ENCODE measurements at regions not wholly inside any gene's neighbourhood (a gene's known extent, or its start where the extent isn't known, plus 50 kb on each side); places are given as distances from the start of the nearest gene placed in this dataset.

DNA sequence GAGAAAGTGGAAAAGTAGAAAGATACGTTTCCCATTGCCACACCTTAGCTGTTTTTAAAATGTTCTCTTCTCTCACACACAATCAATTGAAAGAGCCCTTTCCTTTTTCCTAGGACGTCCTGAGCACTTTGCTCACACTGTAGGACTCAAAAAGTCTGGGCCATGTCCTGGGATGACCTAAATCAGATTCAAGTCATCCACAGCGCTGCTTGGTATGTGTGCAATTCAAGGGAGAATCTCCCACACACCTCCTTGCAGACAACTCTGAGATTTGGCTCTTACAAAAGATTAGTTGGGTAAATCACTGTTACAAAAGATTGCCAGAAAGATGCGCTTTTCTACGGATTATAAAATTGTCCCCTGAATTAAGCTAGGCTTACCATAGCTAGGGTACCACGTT, 130.1 kb downstream of the RNASET2 start:
- Histone ChIP-seq H3K4me1 (ENCODE audit: control insufficient read depth in 1 of 2, insufficient read depth in 2 of 2, low read length in 2 of 2) (peaks cover 17 to 18% of the 10 kb centered on the region in 2 donors), H3K4me2 (replicated peaks; ENCODE audit: extremely low read depth, low read length, poor library complexity, severe bottlenecking) (no peak overlapping the region), H3K36me3 (replicated peaks in 1 of 2; ENCODE audit: control insufficient read depth in 1 of 2, insufficient read depth in 2 of 2, low read length in 2 of 2) (no peaks in the 10 kb centered on the region), H3K27me3 (ENCODE audit: control insufficient read depth in 2 of 2, insufficient read depth in 2 of 2, low read length in 2 of 2) (no peaks in the 10 kb centered on the region), H3K27ac (ENCODE audit: low read depth in 1 of 2, low read length in 2 of 2) (no peak overlapping the region), H2AFZ (ENCODE audit: insufficient read depth, low read depth, low read length, poor library complexity, severe bottlenecking) (no peak overlapping the region), H3K9ac (ENCODE audit: insufficient read depth, low read length, poor library complexity, severe bottlenecking) (no peak overlapping the region), H3K79me2 (ENCODE audit: insufficient read depth, low read length) (no peaks in the 10 kb centered on the region), H3K9me3 (replicated peaks in 1 of 2; ENCODE audit: control insufficient read depth in 1 of 2, insufficient read depth in 1 of 2, low read length in 2 of 2) (no peaks in the 10 kb centered on the region), H4K20me1 (ENCODE audit: insufficient read depth, low read length) (no peaks in the 10 kb centered on the region), H3K4me3 (replicated peaks in 1 of 3; ENCODE audit: low read depth in 2 of 3, low read length in 3 of 3) (no peak overlapping the region)
- H3K27ac Mint-ChIP-seq = no peak overlapping the region
- DNase-seq = no peak
- H3K4me1 Mint-ChIP-seq = peaks cover 22% of the 10 kb centered on the region
- no peak overlapping the region for H3K4me3 Mint-ChIP-seq
- WGBS (ENCODE audit: insufficient coverage) = 96% methylated on average over 3 of the region's 6 CpGs
- H3K9me3 Mint-ChIP-seq = peaks cover 0 to 2% (median 0%) of the 10 kb centered on the region in 7 donors
- H3K27me3 Mint-ChIP-seq (ENCODE audit: low read depth in 3 of 3) = peaks cover 2 to 11% (median 3%) of the 10 kb centered on the region in 3 donors
- intact Hi-C loops (cut with micrococcal nuclease) = no loop called here
- peaks cover 0 to 2% of the 10 kb centered on the region in 2 donors for H3K36me3 Mint-ChIP-seq
- TF ChIP-seq, protein P1, sequence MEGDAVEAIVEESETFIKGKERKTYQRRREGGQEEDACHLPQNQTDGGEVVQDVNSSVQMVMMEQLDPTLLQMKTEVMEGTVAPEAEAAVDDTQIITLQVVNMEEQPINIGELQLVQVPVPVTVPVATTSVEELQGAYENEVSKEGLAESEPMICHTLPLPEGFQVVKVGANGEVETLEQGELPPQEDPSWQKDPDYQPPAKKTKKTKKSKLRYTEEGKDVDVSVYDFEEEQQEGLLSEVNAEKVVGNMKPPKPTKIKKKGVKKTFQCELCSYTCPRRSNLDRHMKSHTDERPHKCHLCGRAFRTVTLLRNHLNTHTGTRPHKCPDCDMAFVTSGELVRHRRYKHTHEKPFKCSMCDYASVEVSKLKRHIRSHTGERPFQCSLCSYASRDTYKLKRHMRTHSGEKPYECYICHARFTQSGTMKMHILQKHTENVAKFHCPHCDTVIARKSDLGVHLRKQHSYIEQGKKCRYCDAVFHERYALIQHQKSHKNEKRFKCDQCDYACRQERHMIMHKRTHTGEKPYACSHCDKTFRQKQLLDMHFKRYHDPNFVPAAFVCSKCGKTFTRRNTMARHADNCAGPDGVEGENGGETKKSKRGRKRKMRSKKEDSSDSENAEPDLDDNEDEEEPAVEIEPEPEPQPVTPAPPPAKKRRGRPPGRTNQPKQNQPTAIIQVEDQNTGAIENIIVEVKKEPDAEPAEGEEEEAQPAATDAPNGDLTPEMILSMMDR (IDR thresholded peaks at IDR 0.05) = no peak

DNA sequence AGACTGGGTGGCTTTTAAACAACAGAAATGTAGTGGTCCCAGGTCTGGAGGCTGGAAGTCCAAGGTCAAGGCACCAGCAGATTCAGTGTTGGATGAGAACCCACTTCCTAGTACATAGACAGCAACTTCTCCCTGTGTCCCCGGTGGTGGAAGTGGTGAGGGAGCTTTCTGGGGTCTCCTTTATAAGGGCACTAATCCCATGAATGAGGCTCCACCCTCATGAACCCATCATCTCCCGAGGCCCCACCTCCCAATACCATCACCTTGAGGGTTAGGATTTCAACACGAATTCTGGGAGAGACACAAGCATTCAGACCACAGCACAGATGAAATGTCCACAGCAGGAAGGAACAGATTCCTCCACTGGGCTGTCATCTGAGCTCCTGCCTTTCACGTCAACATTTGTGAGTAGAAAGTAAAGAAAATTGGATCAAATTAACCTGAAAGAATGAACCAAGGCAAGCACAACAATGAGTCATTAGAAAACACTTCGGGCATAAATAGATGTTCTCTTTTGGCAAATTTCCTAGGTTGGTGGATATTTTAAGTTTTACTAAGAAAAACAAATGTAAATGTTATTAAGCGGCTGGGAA, 130.7 kb downstream of the RNASET2 start:
- peaks cover 2 to 9% (median 2%) of the 10 kb centered on the region in 3 donors for H3K27me3 Mint-ChIP-seq (ENCODE audit: low read depth in 3 of 3)
- no peaks in the 10 kb centered on the region for H3K36me3 Mint-ChIP-seq
- H3K27ac Mint-ChIP-seq = peak overlapping the region in 1 of 7 donors; percentile 4
- H3K4me3 Mint-ChIP-seq = no peak overlapping the region
- WGBS (ENCODE audit: insufficient coverage) = 82% methylated on average over 3 of the region's 6 CpGs
- no peaks in the 10 kb centered on the region for H3K9me3 ChIP-seq (replicated peaks in 1 of 2; ENCODE audit: control insufficient read depth in 1 of 2, insufficient read depth in 1 of 2, low read length in 2 of 2)
- DNase-seq = no peak
- H3K79me2 ChIP-seq (ENCODE audit: insufficient read depth, low read length) = no peaks in the 10 kb centered on the region
- H3K9me3 Mint-ChIP-seq = peaks cover 0 to 2% (median 0%) of the 10 kb centered on the region in 7 donors
- peaks cover 11 to 12% of the 10 kb centered on the region in 2 donors for H3K4me1 ChIP-seq (ENCODE audit: control insufficient read depth in 1 of 2, insufficient read depth in 2 of 2, low read length in 2 of 2)
- H4K20me1 ChIP-seq (ENCODE audit: insufficient read depth, low read length) = no peaks in the 10 kb centered on the region
- no peak overlapping the region for H3K4me2 ChIP-seq (replicated peaks; ENCODE audit: extremely low read depth, low read length, poor library complexity, severe bottlenecking)
- no peak overlapping the region for H2AFZ ChIP-seq (ENCODE audit: insufficient read depth, low read depth, low read length, poor library complexity, severe bottlenecking)
- TF ChIP-seq, protein P1 (IDR thresholded peaks at IDR 0.05) = no peak
- peaks cover 16% of the 10 kb centered on the region for H3K4me1 Mint-ChIP-seq
- no peak overlapping the region for H3K4me3 ChIP-seq (replicated peaks in 1 of 3; ENCODE audit: low read depth in 2 of 3, low read length in 3 of 3)
- intact Hi-C loops (cut with micrococcal nuclease) = no loop called here
- H3K9ac ChIP-seq (ENCODE audit: insufficient read depth, low read length, poor library complexity, severe bottlenecking) = no peak overlapping the region
- H3K27ac ChIP-seq (ENCODE audit: low read depth in 1 of 2, low read length in 2 of 2) = no peak overlapping the region
- H3K27me3 ChIP-seq (ENCODE audit: control insufficient read depth in 2 of 2, insufficient read depth in 2 of 2, low read length in 2 of 2) = no peaks in the 10 kb centered on the region
- no peaks in the 10 kb centered on the region for H3K36me3 ChIP-seq (replicated peaks in 1 of 2; ENCODE audit: control insufficient read depth in 1 of 2, insufficient read depth in 2 of 2, low read length in 2 of 2)
